Endothelial cell of umbilical vein (primary cell): ENCODE measurements at regions not wholly inside any gene's neighbourhood (a gene's known extent, or its start where the extent isn't known, plus 50 kb on each side); places are given as distances from the start of the nearest gene placed in this dataset.

Experiments used
- BruUV-seq: library from RNA; stranded (reverse); fragments of 400-500 nt; replicated peaks from 2 replicates; lab custom pipeline; 2021; lab: Mats Ljungman, UMichigan
- CTCF ChIA-PET: fragments of 300-600, 350-600 bp; sonication (Branson Sonifier 250); formaldehyde crosslinking; loops from one replicate; lab custom pipeline; 2021; ENCODE audit warnings: antibody characterized with exemption, inconsistent platforms; lab: Charles Lee
- POLR2A ChIA-PET: fragments of 300-600, 350-600 bp; sonication (Branson Sonifier 250); formaldehyde crosslinking; loops from one replicate; lab custom pipeline; 2021; ENCODE audit warnings: antibody characterized with exemption, inconsistent platforms; lab: Charles Lee
- DNase-seq: peaks from one replicate; pipeline ENCODE4 v3.0.0-alpha.2; 2011; ENCODE audit warnings: low read depth, low spot score
- FAIRE-seq: peaks from 2 replicates; lab custom pipeline; 2011; peaks lifted over from hg19 to GRCh38; lab: Jason Lieb, UNC
- H2AFZ ChIP-seq: 2 replicates; pipeline ENCODE4 v1.6.0; 2012; ENCODE audit warnings: low read depth, low read length, control low read depth, inconsistent platforms
- H3K27ac ChIP-seq: 2 replicates; pipeline ENCODE4 v1.5.1; 2011; ENCODE audit warnings: low read depth, mild to moderate bottlenecking, control low read depth, low read length, moderate library complexity; ENCODE audit not compliant: insufficient read depth
- H3K27me3 ChIP-seq, 2 experiments: 2 replicates each; pipeline versions ENCODE4 v1.6.0 to v1.6.1; 2011; ENCODE audit warnings: low read length in 2 of 2, mixed read lengths in 1 of 2; ENCODE audit not compliant: control insufficient read depth in 2 of 2, insufficient read depth in 2 of 2
- H3K36me3 ChIP-seq, 2 experiments: 2 replicates in 1 of 2; 3 replicates in 1 of 2; pipeline ENCODE4 v1.5.1; 2011; ENCODE audit warnings: low read length in 2 of 2, mild to moderate bottlenecking in 1 of 2, moderate library complexity in 1 of 2; ENCODE audit not compliant: control insufficient read depth in 2 of 2, insufficient read depth in 2 of 2; ENCODE audit errors: extremely low read depth in 1 of 2
- H3K4me1 ChIP-seq: 3 replicates; pipeline ENCODE4 v1.5.1; 2011; ENCODE audit warnings: mild to moderate bottlenecking, low read length; ENCODE audit not compliant: control insufficient read depth, insufficient read depth; ENCODE audit errors: extremely low read depth
- H3K4me2 ChIP-seq: 2 replicates; pipeline ENCODE4 v1.6.1; 2011; ENCODE audit warnings: low read length, control low read depth, mixed read lengths; ENCODE audit not compliant: insufficient read depth
- H3K4me3 ChIP-seq, 3 experiments: fragments of 200-600 bp in 1 of 3; sonication (generic), shearing (Covaris generic) in 1 of 3; replicated peaks in 1 of 3; 2 replicates each; pipeline ENCODE4 v1.5.1; 2011 to 2016; ENCODE audit warnings: control low read depth in 3 of 3, low read length in 3 of 3, mild to moderate bottlenecking in 2 of 3, inconsistent platforms in 1 of 3, low read depth in 1 of 3, moderate library complexity in 1 of 3; ENCODE audit not compliant: insufficient read depth in 1 of 3
- H3K79me2 ChIP-seq: 2 replicates; pipeline ENCODE4 v1.6.0; 2012; ENCODE audit warnings: low read length, inconsistent platforms; ENCODE audit not compliant: control insufficient read depth, insufficient read depth
- H3K9ac ChIP-seq: replicated peaks from 2 replicates; pipeline ENCODE3; 2011; ENCODE audit warnings: low read length, control low read depth; ENCODE audit not compliant: insufficient read depth; ENCODE audit errors: extremely low read depth
- H3K9me1 ChIP-seq: replicated peaks from 3 replicates; pipeline ENCODE4 v1.6.0; 2011; ENCODE audit warnings: mild to moderate bottlenecking, low read length; ENCODE audit not compliant: control insufficient read depth, insufficient read depth; ENCODE audit errors: extremely low read depth
- H3K9me3 ChIP-seq: replicated peaks from 2 replicates; pipeline ENCODE4 v1.5.1; 2012; ENCODE audit warnings: low read length, inconsistent platforms; ENCODE audit not compliant: control insufficient read depth, insufficient read depth
- H4K20me1 ChIP-seq: replicated peaks from 2 replicates; pipeline ENCODE3; 2011; ENCODE audit warnings: mild to moderate bottlenecking, low read length; ENCODE audit not compliant: control insufficient read depth, insufficient read depth; ENCODE audit errors: extremely low read depth
- EZH2 ChIP-seq: IDR thresholded peaks from 2 replicates; pipeline ENCODE4 v1.6.1; 2012; ENCODE audit warnings: borderline replicate concordance, low read depth, mild to moderate bottlenecking, moderate library complexity, low read length, inconsistent platforms; ENCODE audit not compliant: severe bottlenecking
- FOS ChIP-seq: IDR thresholded peaks from 2 replicates; pipeline ENCODE4 v1.6.1; 2011; ENCODE audit warnings: mild to moderate bottlenecking, low read length, moderate library complexity, borderline replicate concordance; ENCODE audit not compliant: insufficient read depth
- GATA2 ChIP-seq: IDR thresholded peaks from 2 replicates; pipeline ENCODE4 v1.7.0; 2011; ENCODE audit warnings: low read depth, mild to moderate bottlenecking, moderate library complexity, mixed read lengths, low read length; ENCODE audit not compliant: insufficient read length, insufficient read depth
- JUN ChIP-seq: IDR thresholded peaks from 2 replicates; pipeline ENCODE4 v1.6.1; 2011; ENCODE audit warnings: borderline replicate concordance, low read depth; ENCODE audit not compliant: insufficient read length, insufficient read depth
- MAX ChIP-seq: IDR thresholded peaks from 2 replicates; pipeline ENCODE4 v1.6.1; 2011; ENCODE audit not compliant: insufficient read depth, insufficient read length
- MYC ChIP-seq: IDR thresholded peaks from one replicate; pipeline ENCODE4 v1.6.1; 2011; ENCODE audit warnings: mild to moderate bottlenecking, low read depth, low read length
- POLR2A ChIP-seq: IDR thresholded peaks from 2 replicates; pipeline ENCODE4 v1.6.1; 2012; ENCODE audit warnings: low read depth, mild to moderate bottlenecking, control low read depth, low read length
- POLR2AphosphoS5 ChIP-seq: IDR thresholded peaks from 2 replicates; pipeline ENCODE4 v1.6.1; 2012; ENCODE audit warnings: low read depth, mild to moderate bottlenecking, control low read depth, low read length, moderate library complexity; ENCODE audit not compliant: insufficient read depth
- dilution Hi-C: fragments of 300-500 bp; cut with MboI; formaldehyde crosslinking; loops from one replicate; pipeline ENCODE4 v1.15.0; 2019; ENCODE audit warnings: low sequenced_read_pairs; ENCODE audit not compliant: extremely low pct_ligation_motif_present
- intact Hi-C: fragments of 100-400 bp; cut with micrococcal nuclease; formaldehyde crosslinking; loops from one replicate; pipeline ENCODE4 v1.10.0; 2022
- TF ChIP-seq, protein P1 (sequence below), 2 donors: IDR thresholded peaks; 1 replicate in 1 of 2; 2 replicates in 1 of 2; pipeline ENCODE4 v1.5.1; 2011; ENCODE audit warnings: low read length in 2 of 2, mild to moderate bottlenecking in 2 of 2, moderate library complexity in 2 of 2, control low read depth in 1 of 2, inconsistent platforms in 1 of 2, low read depth in 1 of 2; ENCODE audit not compliant: insufficient read depth in 1 of 2; ENCODE audit errors: extremely low read depth in 1 of 2

DNA sequence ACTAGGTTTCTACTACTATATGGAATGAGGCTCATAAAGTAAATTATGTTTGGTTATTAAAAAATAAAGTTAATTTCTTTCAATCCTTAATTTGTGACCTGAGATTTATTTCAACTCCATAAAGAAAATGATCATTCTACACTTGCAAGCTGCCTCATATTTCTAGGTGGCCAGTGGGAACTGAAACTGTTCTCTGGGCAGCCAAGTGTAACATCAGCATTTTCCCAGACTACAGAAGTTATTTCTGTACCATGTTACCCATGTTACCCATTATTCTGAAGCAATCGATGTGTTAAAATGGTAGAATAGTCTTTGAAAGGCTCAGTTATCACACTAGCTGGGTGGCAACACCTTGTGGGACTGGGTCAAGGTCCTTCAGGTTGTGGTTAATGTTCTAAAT, 139.3 kb upstream of the FBXO11 start:
- no peaks in the 10 kb centered on the region for H4K20me1 ChIP-seq
- FAIRE-seq (no peak), DNase-seq (no peak)
- ChIA-PET POLR2A (no interaction called here), CTCF (no interaction called here)
- no peaks in the 10 kb centered on the region for H3K79me2 ChIP-seq
- H2AFZ ChIP-seq, result no peak overlapping the region
- no peaks in the 10 kb centered on the region for H3K36me3 ChIP-seq
- no TSS peak for BruUV-seq
- H3K4me2 ChIP-seq, result no peak overlapping the region
- no peak overlapping the region for H3K4me3 ChIP-seq
- TF ChIP-seq JUN (no peak), POLR2A (no peak), GATA2 (no peak), MYC (no peak), FOS (no peak), MAX (no peak), POLR2AphosphoS5 (no peak), EZH2 (no peak)
- TF ChIP-seq, protein P1, sequence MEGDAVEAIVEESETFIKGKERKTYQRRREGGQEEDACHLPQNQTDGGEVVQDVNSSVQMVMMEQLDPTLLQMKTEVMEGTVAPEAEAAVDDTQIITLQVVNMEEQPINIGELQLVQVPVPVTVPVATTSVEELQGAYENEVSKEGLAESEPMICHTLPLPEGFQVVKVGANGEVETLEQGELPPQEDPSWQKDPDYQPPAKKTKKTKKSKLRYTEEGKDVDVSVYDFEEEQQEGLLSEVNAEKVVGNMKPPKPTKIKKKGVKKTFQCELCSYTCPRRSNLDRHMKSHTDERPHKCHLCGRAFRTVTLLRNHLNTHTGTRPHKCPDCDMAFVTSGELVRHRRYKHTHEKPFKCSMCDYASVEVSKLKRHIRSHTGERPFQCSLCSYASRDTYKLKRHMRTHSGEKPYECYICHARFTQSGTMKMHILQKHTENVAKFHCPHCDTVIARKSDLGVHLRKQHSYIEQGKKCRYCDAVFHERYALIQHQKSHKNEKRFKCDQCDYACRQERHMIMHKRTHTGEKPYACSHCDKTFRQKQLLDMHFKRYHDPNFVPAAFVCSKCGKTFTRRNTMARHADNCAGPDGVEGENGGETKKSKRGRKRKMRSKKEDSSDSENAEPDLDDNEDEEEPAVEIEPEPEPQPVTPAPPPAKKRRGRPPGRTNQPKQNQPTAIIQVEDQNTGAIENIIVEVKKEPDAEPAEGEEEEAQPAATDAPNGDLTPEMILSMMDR (IDR thresholded peaks at IDR 0.05; ENCODE audit: extremely low read depth in 1 of 2, insufficient read depth in 1 of 2, low read depth in 1 of 2, low read length in 2 of 2), result no peak
- H3K9ac ChIP-seq, result no peak overlapping the region
- H3K9me3 ChIP-seq, result no peaks in the 10 kb centered on the region
- intact Hi-C loops, result no loop called here
- H3K27ac ChIP-seq, result no peak overlapping the region
- no peaks in the 10 kb centered on the region for H3K9me1 ChIP-seq
- H3K27me3 ChIP-seq, result no peaks in the 10 kb centered on the region
- dilution Hi-C loops, result no loop called here
- H3K4me1 ChIP-seq, result no peaks in the 10 kb centered on the region
